H1 (cell line): ENCODE measurements at regions not wholly inside any gene's neighbourhood (a gene's known extent, or its start where the extent isn't known, plus 50 kb on each side); places are given as distances from the start of the nearest gene placed in this dataset.

Source experiments
- CBX5 ChIP-seq: fragments of 300-800, 300-1000 bp; sonication (generic); IDR thresholded peaks from 2 replicates; pipeline ENCODE4 v1.7.1; 2016; ENCODE audit warnings: antibody characterized with exemption, low read length, low read depth
- MAFK ChIP-seq: IDR thresholded peaks from 2 replicates; pipeline ENCODE4 v1.6.1; 2012; ENCODE audit warnings: low read depth, mild to moderate bottlenecking, improper control_type of control experiment, low read length
- TAF1 ChIP-seq: IDR thresholded peaks from 2 replicates; pipeline ENCODE4 v1.6.1; 2011; ENCODE audit warnings: mild to moderate bottlenecking, low read depth, low read length
- TCF12 ChIP-seq: IDR thresholded peaks from 2 replicates; pipeline ENCODE4 v1.6.1; 2011; ENCODE audit warnings: low read depth, mild to moderate bottlenecking, low read length
- YY1 ChIP-seq: IDR thresholded peaks from 2 replicates; pipeline ENCODE4 v1.6.1; 2011; ENCODE audit warnings: low read depth, mild to moderate bottlenecking, low read length

DNA sequence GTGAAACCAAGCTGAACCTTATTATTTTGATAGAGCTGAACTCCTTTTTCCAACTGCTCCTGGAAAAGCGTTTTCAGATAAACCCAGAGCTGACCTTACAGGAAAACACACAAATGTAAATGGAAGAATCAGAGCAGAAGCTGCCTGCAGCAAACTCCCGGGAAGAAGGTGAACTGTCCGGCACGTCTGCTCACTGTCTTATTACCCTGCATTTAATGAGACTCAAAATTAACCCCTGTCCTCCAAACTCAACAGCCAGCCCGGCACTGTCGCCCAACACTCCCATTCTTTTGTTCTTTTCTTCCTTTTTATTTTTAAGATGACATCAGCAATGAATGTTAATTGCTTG lies 1046.9 kb upstream of the FLRT2 start:
- TF ChIP-seq TAF1, result no peak
- no peak for TF ChIP-seq MAFK
- no peak for TF ChIP-seq YY1
- no peak for TF ChIP-seq TCF12
- no peak for TF ChIP-seq CBX5
